ENCODE measurements at regions not wholly inside any gene's neighbourhood (a gene's known extent, or its start where the extent isn't known, plus 50 kb on each side); places are given as distances from the start of the nearest gene placed in this dataset.

DNA sequence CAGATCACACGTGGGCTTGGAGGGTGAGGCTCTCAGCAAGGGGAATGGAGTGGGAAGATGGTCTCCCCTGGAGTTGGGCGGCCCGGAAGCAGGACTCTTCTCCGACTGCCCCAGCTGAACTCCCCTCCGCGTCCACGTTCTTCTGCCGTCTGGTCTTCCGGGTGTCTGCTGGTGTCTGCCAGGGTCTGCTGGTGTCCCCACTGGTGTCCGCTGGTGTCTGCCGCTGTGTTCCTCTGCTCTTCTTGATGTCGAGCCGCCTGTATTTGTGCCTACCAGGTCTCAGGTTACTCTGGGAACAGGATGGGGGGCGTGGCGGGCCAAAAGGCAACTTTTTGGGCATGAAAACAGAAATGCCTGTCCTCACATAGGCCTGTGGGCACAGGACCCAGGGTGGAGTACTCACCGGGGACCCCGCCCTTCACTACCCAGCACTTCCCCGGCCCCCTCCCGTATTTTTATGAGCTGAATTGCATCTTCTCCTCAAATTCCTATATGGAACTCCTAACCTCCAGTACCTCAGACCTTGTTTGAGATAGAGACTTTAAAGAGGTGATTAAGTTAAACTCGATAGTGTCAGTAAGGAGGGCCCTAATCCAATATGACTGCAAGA is 675.4 kb downstream of the SEMA5A start:
- DNase-seq, result no peak

GRCh38 chr5:8870959-8871355 is 674.9 kb downstream of the SEMA5A start:
- DNase-seq, result no peak

- no peak for DNase-seq
Observed at GRCh38 chr5:8871446-8871845, 674.4 kb downstream of the SEMA5A start.

DNA sequence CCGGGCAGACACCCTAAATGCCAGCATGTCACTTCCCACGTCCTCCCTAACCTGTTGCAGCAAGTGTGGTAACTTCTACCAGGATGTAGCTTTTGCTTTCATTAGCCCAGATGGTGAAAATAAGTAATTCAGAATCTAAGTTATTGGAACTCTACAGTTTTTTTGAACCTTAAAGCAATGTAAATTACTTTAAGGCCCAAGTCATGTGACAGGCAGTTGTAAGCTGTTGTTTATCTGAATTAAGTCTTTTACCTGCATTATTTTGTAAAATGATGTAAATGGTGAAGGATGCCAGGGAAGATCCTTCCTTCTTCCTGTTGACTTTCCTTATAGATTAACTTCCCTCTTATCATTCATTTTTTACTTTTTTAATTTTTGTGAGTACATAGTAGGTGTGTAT is 670.2 kb downstream of the SEMA5A start:
- no peak for DNase-seq

- DNase-seq, result no peak
Observed at GRCh38 chr5:8879248-8879647, 666.6 kb downstream of the SEMA5A start.

DNA sequence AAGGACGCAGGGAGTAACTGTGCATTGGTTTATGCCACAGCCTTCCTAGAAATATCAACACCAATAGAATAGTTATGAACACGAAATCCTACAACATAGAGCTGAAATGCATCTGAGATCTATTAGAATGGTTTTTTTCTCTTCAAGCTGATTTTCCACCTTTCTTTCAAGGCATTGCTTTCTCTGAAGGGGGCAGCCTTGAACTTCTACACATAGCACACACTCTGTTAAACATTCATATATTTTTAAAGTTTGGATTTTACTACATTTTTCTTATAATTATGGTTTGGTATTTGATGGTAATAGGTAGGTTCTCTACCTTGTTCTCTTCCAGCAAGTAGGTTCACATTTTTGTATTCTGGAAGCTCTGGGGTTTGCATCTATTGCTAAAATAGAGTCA is 661.8 kb downstream of the SEMA5A start:
- DNase-seq, result no peak

DNA sequence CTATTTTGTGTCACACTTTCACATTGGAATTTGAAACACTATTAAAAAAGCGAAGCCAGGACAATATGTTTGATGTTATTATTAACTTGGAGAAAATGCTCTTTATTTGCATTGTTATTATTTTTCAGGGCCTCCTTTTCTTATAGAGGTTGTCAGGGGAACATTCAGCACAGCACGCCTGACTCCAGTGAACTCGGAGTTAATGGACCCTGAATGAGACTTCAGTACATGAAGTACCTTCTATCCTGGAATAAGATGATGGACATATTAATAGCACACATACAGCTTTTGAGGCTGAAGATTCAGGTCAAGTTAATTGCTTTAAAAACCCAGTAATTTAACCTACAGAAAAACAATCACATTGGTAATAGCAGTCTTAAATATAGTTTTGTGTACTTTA is 652.9 kb downstream of the SEMA5A start:
- DNase-seq, result no peak

DNA sequence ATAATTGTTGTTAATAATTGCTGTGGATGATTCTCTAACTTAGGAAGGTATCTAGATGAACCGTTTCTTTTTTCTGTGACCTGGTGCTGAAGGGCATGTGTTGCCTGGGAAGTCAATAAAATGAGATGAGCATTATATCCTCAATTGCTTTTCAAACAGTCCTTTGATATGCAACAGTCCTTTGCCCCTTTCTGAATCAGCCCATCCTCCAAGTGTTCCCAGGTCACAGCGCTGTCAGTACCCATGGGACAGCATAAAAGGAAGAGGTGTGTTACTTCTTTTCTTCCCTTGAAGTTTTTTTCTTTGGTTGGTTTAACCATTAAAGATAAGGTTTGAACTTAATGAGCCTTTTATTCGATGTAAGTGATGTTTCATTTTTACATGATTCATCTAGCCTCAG is 651.8 kb downstream of the SEMA5A start:
- DNase-seq, result no peak

- no peak for DNase-seq
Observed at GRCh38 chr5:8895062-8895461, 650.8 kb downstream of the SEMA5A start.

GRCh38 chr5:8895599-8895998 is 650.3 kb downstream of the SEMA5A start:
- no peak for DNase-seq

DNA sequence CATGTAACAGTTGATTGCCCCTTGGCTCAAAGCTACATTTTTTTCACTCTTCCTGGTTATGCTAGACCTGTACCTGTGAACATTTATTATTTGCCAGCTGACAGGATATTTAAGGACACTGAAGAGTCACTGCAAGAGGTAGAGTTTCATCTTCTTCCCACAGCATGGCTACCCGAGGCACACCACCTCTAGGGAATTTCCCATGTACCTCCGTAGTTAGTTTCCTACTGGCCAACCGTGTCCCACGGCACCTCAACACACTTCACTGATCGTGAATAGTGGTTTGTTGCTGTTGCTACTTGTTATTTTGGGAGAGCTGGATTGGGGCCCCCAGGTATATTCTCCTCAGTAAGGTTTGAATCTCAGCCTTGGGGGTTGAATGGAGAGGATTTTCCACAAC is 648.6 kb downstream of the SEMA5A start:
- DNase-seq, result no peak

- no peak for DNase-seq
Observed at GRCh38 chr5:8905021-8905420, 640.9 kb downstream of the SEMA5A start.

DNA sequence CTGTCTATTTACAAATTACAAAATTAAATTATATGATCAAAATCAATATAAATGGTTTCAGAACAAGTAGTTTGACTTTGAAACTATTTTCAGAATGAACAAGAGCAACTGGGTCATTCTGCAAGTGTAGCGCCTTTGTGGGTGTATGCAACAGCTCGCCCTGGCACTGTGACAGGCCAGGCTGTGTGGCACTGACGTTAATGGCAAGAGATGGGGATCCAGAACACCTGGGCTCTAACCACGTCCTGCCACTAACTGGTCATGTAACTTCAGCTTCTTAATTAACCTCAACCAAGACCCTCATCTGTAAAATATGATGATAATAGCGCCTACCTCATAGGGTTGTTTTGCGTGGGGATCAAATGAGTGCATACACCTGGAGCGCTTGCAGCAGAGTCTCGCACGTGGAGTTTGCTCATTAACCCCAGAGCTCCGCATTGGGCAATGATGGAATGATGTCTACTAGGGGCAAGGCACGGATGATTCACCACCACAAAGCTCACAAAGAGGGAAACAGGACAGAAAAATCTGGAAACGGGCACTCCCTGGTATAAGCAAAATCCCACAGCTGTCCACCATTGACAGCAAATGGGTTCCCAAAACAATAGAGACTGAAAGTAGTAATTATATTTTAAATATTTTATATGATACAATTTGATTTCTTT is 639.4 kb downstream of the SEMA5A start:
- no peak for DNase-seq

- DNase-seq, result no peak
Observed at GRCh38 chr5:8907168-8907868, 638.6 kb downstream of the SEMA5A start.

GRCh38 chr5:8908055-8908683 is 637.7 kb downstream of the SEMA5A start:
- no peak for DNase-seq

DNA sequence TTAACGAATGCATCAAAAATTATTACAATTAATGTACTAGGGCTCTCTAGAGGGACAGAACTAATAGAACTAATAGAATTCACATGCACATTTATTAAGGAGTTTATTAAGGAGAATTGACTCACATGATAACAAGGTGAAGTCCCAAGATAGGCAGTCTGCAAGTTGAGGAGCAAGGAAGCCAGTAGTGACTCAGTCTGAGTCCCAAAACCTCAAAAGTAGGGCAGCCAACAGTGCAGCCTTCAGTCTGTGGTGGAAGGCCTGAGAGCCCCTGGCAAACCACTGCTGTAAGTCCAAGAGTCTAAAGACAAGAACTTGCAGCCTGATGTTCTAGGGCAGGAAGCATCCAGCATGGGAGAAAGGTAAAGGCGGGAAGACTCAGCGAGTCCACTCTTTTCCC is 633.8 kb downstream of the SEMA5A start:
- DNase-seq, result no peak

- DNase-seq, result no peak
Observed at GRCh38 chr5:8913522-8913921, 632.4 kb downstream of the SEMA5A start.

- no peak for DNase-seq
Observed at GRCh38 chr5:8919096-8919495, 626.8 kb downstream of the SEMA5A start.

DNA sequence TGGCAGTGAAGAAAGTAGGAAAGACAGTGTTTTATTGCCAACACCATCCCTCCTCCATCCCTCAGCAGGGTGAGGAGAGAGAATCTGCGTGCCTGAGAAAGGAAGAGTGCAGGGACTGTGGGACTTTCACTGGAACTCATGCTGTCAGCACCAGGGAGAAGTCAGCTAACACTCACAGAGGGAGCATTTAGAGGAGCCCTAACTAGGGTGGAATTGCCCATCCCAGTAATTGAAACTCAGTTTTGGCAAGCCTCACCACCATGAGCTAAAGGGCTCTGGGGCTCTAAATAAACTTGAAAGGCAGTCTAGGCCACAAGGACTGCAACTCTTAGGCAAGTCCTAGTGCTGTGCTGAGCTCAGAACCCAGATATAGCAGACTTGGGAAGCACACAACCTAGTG is 622.3 kb downstream of the SEMA5A start:
- no peak for DNase-seq

- DNase-seq, result no peak
Observed at GRCh38 chr5:8924054-8924793, 621.7 kb downstream of the SEMA5A start.

DNA sequence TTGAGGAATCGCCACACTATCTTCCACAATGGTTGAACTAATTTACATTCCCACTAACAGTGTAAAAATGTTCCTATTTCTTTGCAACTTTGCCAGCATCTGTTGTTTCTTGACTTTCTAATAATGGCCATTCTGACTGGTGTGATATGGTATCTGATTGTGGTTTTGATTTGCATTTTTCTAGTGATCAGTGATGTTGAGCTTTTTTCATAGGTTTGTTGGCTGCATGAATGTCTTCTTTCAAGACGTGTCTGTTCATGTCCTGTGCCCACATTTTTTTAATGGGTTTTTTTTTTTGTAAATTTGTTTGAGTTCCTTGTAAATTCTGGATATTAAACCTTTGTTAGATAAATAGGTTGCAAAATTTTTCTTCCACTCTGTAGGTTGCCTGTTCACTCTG is 615.9 kb downstream of the SEMA5A start:
- no peak for DNase-seq

- DNase-seq, result no peak
Observed at GRCh38 chr5:8934455-8934854, 611.4 kb downstream of the SEMA5A start.

DNA sequence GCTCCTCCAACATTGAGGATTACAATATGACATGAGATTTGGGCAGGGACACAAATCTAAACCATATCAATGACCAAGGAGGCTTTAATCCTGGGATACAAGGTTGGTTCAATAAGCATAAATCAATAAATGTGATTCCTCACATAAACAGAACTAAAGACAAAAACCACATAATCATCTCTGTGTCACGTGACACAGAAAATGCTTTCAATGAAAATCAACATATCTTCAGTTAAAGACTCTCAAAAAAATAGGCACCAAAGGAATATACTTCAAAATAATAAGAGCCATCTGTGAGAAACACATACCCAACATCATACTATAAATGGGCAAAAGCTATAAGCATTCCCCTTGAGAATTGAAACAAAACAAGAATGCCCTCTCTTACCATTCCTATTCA is 604.9 kb downstream of the SEMA5A start:
- DNase-seq, result no peak
